ENCODE measurements at regions not wholly inside any gene's neighbourhood (a gene's known extent, or its start where the extent isn't known, plus 50 kb on each side); places are given as distances from the start of the nearest gene placed in this dataset.

DNA sequence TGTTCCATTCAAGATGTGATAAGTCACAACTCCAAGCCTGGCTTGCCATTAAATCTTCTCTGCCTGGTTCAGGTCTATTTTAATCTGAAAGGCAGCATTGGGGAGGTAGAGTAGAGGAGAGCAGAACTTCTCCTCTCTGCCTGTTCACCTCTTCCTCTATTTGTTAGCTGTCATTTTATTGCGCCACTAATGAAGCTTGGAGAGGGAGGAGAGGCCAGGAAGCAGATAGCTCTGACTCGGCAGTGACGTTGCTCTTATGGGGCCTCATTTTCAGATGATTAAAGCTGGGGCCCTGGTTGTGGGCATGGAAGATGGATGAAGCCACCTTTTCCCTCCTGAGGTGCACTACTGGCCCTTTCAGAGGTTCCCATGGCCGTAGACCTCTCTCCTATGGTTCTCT lies 207.3 kb downstream of the MID1IP1 start:
- no peaks in the 10 kb centered on the region for H4K20me1 ChIP-seq (ENCODE audit: low read depth, low read length)
- H3K4me3 ChIP-seq (ENCODE audit: insufficient read depth, low read length, poor library complexity, severe bottlenecking), result no peak overlapping the region
- H3K27ac ChIP-seq (ENCODE audit: low read depth, low read length), result no peak overlapping the region
- TF ChIP-seq, protein P1, sequence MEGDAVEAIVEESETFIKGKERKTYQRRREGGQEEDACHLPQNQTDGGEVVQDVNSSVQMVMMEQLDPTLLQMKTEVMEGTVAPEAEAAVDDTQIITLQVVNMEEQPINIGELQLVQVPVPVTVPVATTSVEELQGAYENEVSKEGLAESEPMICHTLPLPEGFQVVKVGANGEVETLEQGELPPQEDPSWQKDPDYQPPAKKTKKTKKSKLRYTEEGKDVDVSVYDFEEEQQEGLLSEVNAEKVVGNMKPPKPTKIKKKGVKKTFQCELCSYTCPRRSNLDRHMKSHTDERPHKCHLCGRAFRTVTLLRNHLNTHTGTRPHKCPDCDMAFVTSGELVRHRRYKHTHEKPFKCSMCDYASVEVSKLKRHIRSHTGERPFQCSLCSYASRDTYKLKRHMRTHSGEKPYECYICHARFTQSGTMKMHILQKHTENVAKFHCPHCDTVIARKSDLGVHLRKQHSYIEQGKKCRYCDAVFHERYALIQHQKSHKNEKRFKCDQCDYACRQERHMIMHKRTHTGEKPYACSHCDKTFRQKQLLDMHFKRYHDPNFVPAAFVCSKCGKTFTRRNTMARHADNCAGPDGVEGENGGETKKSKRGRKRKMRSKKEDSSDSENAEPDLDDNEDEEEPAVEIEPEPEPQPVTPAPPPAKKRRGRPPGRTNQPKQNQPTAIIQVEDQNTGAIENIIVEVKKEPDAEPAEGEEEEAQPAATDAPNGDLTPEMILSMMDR (IDR thresholded peaks at IDR 0.05; ENCODE audit: insufficient read depth, low read length, poor library complexity, severe bottlenecking), result no peak
- TF ChIP-seq EZH2phosphoT487 (conservative IDR thresholded peaks at IDR 0.05; ENCODE audit: low read length), result no peak
- no peaks in the 10 kb centered on the region for H3K27me3 ChIP-seq (ENCODE audit: low read length)
- no peaks in the 10 kb centered on the region for H3K79me2 ChIP-seq (ENCODE audit: insufficient read depth, low read length)
- H3K9me2 ChIP-seq (replicated peaks; ENCODE audit: insufficient read depth, low read length), result no peaks in the 10 kb centered on the region
- no peak overlapping the region for H3K4me2 ChIP-seq (ENCODE audit: low read depth, low read length, poor library complexity, severe bottlenecking)
- no peaks in the 10 kb centered on the region for H3K36me3 ChIP-seq (ENCODE audit: low read length)
- no peaks in the 10 kb centered on the region for H3K9me3 ChIP-seq (ENCODE audit: insufficient read depth, low read length)
- H3K9ac ChIP-seq (ENCODE audit: low read length), result no peak overlapping the region
- no peak overlapping the region for H2AFZ ChIP-seq (ENCODE audit: low read depth, low read length, severe bottlenecking)
- no peaks in the 10 kb centered on the region for H3F3A ChIP-seq (ENCODE audit: insufficient read depth)

DNA sequence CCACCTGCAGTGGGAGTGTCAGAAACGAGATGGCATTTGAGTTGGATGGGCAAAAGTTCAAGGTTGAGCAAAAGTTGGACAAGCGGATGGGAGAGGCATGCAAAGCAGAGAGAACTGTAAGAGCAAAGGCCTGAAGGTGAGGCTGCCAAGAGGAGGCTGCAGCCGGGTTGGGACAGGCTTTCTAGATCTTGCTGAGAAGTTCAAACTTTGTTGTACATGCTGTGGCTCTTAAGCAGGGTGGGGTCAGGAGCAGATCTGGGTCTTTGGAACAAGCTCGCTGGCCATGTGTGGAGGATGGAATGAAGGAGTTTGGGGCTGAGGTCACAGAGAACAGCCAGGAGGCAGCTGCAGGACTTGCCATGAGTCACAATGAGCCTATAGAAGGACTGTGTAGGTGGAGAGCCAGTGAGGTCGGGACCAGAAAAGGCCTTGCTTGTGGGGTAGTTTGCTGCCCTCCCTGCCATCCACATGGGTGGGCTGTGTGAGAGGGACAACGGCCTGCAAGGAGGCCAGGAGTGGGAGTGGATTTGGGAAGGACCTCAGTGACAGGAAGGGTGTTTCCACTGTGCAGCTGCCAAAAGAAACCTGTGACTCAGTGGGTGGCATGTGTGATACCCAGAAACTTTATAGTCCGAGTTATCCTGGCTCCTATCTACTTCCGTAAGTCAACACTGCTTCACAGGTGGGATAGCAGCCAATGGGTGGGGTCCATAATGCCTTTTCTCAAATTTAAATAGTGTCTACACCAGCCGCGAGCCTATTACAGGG lies 210.4 kb downstream of the MID1IP1 start:
- no peak overlapping the region for H3K4me2 ChIP-seq (ENCODE audit: low read depth, low read length, poor library complexity, severe bottlenecking)
- H3F3A ChIP-seq (ENCODE audit: insufficient read depth), result no peaks in the 10 kb centered on the region
- H3K4me3 ChIP-seq (ENCODE audit: insufficient read depth, low read length, poor library complexity, severe bottlenecking), result no peak overlapping the region
- H3K36me3 ChIP-seq (ENCODE audit: low read length), result no peaks in the 10 kb centered on the region
- no peaks in the 10 kb centered on the region for H3K9me2 ChIP-seq (replicated peaks; ENCODE audit: insufficient read depth, low read length)
- H4K20me1 ChIP-seq (ENCODE audit: low read depth, low read length), result no peaks in the 10 kb centered on the region
- no peak overlapping the region for H2AFZ ChIP-seq (ENCODE audit: low read depth, low read length, severe bottlenecking)
- no peak overlapping the region for H3K27ac ChIP-seq (ENCODE audit: low read depth, low read length)
- no peaks in the 10 kb centered on the region for H3K9me3 ChIP-seq (ENCODE audit: insufficient read depth, low read length)
- H3K79me2 ChIP-seq (ENCODE audit: insufficient read depth, low read length), result no peaks in the 10 kb centered on the region
- no peaks in the 10 kb centered on the region for H3K27me3 ChIP-seq (ENCODE audit: low read length)
- no peak for TF ChIP-seq EZH2phosphoT487 (conservative IDR thresholded peaks at IDR 0.05; ENCODE audit: low read length)
- TF ChIP-seq, protein P1 (IDR thresholded peaks at IDR 0.05; ENCODE audit: insufficient read depth, low read length, poor library complexity, severe bottlenecking), result no peak
- H3K9ac ChIP-seq (ENCODE audit: low read length), result no peak overlapping the region

DNA sequence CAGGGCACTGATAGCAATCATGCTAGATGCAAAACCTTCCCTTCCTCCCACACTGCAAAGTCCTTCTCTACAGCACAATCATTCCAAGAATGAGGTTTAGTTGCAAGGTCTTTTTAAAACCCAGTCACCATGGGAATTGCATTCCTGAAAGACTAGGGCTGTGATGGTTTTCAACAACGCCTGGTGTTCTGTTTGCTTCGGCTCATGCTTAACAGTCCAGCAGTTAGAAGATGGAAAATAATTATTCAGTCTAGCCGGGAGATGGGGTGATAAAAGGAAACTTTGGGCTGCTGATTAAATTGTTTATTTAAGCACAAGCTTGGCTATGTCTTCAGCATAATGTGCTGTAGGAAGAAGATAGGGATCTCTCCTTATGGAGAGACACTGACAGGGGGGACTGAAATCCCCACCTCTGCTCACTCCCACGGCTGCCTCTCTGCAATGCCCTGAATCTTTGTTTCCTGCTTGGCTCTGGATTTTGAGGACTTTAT lies 211.4 kb downstream of the MID1IP1 start:
- no peaks in the 10 kb centered on the region for H3K9me3 ChIP-seq (ENCODE audit: insufficient read depth, low read length)
- TF ChIP-seq, protein P1 (IDR thresholded peaks at IDR 0.05; ENCODE audit: insufficient read depth, low read length, poor library complexity, severe bottlenecking), result no peak
- no peak for TF ChIP-seq EZH2phosphoT487 (conservative IDR thresholded peaks at IDR 0.05; ENCODE audit: low read length)
- H3K4me3 ChIP-seq (ENCODE audit: insufficient read depth, low read length, poor library complexity, severe bottlenecking), result no peak overlapping the region
- H3K27me3 ChIP-seq (ENCODE audit: low read length), result no peaks in the 10 kb centered on the region
- no peak overlapping the region for H3K4me2 ChIP-seq (ENCODE audit: low read depth, low read length, poor library complexity, severe bottlenecking)
- H3K9ac ChIP-seq (ENCODE audit: low read length), result no peak overlapping the region
- no peak overlapping the region for H3K27ac ChIP-seq (ENCODE audit: low read depth, low read length)
- H3K36me3 ChIP-seq (ENCODE audit: low read length), result no peaks in the 10 kb centered on the region
- H2AFZ ChIP-seq (ENCODE audit: low read depth, low read length, severe bottlenecking), result no peak overlapping the region
- H3F3A ChIP-seq (ENCODE audit: insufficient read depth), result no peaks in the 10 kb centered on the region
- H3K79me2 ChIP-seq (ENCODE audit: insufficient read depth, low read length), result no peaks in the 10 kb centered on the region
- no peaks in the 10 kb centered on the region for H4K20me1 ChIP-seq (ENCODE audit: low read depth, low read length)
- H3K9me2 ChIP-seq (replicated peaks; ENCODE audit: insufficient read depth, low read length), result no peaks in the 10 kb centered on the region
